ENCODE measurements at regions not wholly inside any gene's neighbourhood (a gene's known extent, or its start where the extent isn't known, plus 50 kb on each side); places are given as distances from the start of the nearest gene placed in this dataset.

- DNase-seq, result no peak
- CTCF ChIA-PET, result no interaction called here
- H3K4me2 ChIP-seq (replicated peaks; ENCODE audit: low read depth, low read length, poor library complexity, severe bottlenecking), result no peak overlapping the region
- 79% methylated on average over 2 of the region's 2 CpGs for WGBS (ENCODE audit: insufficient coverage)
- TF ChIP-seq CTCF (IDR thresholded peaks at IDR 0.05) (no peak), EZH2 (IDR thresholded peaks at IDR 0.05; ENCODE audit: borderline replicate concordance, insufficient read depth, low read depth, low read length, poor library complexity, severe bottlenecking) (no peak)
- ATAC-seq (ENCODE audit: low read depth), result no peak
- no peaks in the 10 kb centered on the region for H3K79me2 ChIP-seq (ENCODE audit: control insufficient read depth, insufficient read depth, low read length)
- H3K27me3 ChIP-seq (replicated peaks in 1 of 4; ENCODE audit: control extremely low read depth in 1 of 4, control insufficient read depth in 3 of 4, insufficient read depth in 4 of 4, low read length in 3 of 4), result no peaks in the 10 kb centered on the region
- POLR2A ChIA-PET, result no interaction called here
- peaks cover 0 to 4% (median 0%) of the 10 kb centered on the region in 3 donors for H3K9me3 ChIP-seq (ENCODE audit: control extremely low read depth in 1 of 3, control insufficient read depth in 2 of 3, insufficient read depth in 1 of 3, low read length in 2 of 3)
- no peaks in the 10 kb centered on the region for H3K4me1 ChIP-seq (ENCODE audit: control insufficient read depth in 2 of 2, insufficient read depth in 2 of 2, low read length in 2 of 2)
- Mint-ChIP-seq H3K9me3 (ENCODE audit: insufficient read depth) (no peaks in the 10 kb centered on the region), H3K27ac (no peak overlapping the region), H3K4me1 (no peaks in the 10 kb centered on the region), H3K4me3 (no peak overlapping the region), H3K27me3 (no peaks in the 10 kb centered on the region)
- H2AFZ ChIP-seq (ENCODE audit: insufficient read depth, low read depth, low read length, poor library complexity, severe bottlenecking), result no peak overlapping the region
- H3K9ac ChIP-seq (ENCODE audit: low read length), result no peak overlapping the region
- no peak overlapping the region for H3K27ac ChIP-seq (ENCODE audit: low read length in 2 of 2)
- no peaks in the 10 kb centered on the region for H3K36me3 ChIP-seq (replicated peaks in 1 of 2; ENCODE audit: control extremely low read depth in 1 of 2, control insufficient read depth in 1 of 2, extremely low read depth in 1 of 2, insufficient read depth in 2 of 2, low read length in 1 of 2)
- intact Hi-C loops (cut with micrococcal nuclease), result no loop called here
- no peak overlapping the region for H3K4me3 ChIP-seq (ENCODE audit: control extremely low read depth in 1 of 5, extremely low read depth in 1 of 5, insufficient read depth in 1 of 5, low read depth in 2 of 5, low read length in 4 of 5)
- H4K20me1 ChIP-seq (ENCODE audit: control insufficient read depth, insufficient read depth, low read length, poor library complexity, severe bottlenecking), result no peaks in the 10 kb centered on the region
Observed at GRCh38 chr5:17076272-17076671, 140.2 kb upstream of the MYO10 start.

GRCh38 chr5:17077440-17078233 is 139.8 kb upstream of the BASP1 start:
- ATAC-seq (ENCODE audit: low read depth) (no peak), DNase-seq (no peak)
- Histone ChIP-seq H3K4me2 (replicated peaks; ENCODE audit: low read depth, low read length, poor library complexity, severe bottlenecking) (no peak overlapping the region), H3K4me1 (ENCODE audit: control insufficient read depth in 2 of 2, insufficient read depth in 2 of 2, low read length in 2 of 2) (no peaks in the 10 kb centered on the region), H3K79me2 (ENCODE audit: control insufficient read depth, insufficient read depth, low read length) (no peaks in the 10 kb centered on the region), H3K4me3 (ENCODE audit: control extremely low read depth in 1 of 5, extremely low read depth in 1 of 5, insufficient read depth in 1 of 5, low read depth in 2 of 5, low read length in 4 of 5) (no peak overlapping the region), H3K36me3 (replicated peaks in 1 of 2; ENCODE audit: control extremely low read depth in 1 of 2, control insufficient read depth in 1 of 2, extremely low read depth in 1 of 2, insufficient read depth in 2 of 2, low read length in 1 of 2) (no peaks in the 10 kb centered on the region), H2AFZ (ENCODE audit: insufficient read depth, low read depth, low read length, poor library complexity, severe bottlenecking) (no peak overlapping the region), H3K9me3 (ENCODE audit: control extremely low read depth in 1 of 3, control insufficient read depth in 2 of 3, insufficient read depth in 1 of 3, low read length in 2 of 3) (peaks cover 0 to 4% (median 0%) of the 10 kb centered on the region in 3 donors), H3K27ac (ENCODE audit: low read length in 2 of 2) (no peak overlapping the region), H3K27me3 (replicated peaks in 1 of 4; ENCODE audit: control extremely low read depth in 1 of 4, control insufficient read depth in 3 of 4, insufficient read depth in 4 of 4, low read length in 3 of 4) (no peaks in the 10 kb centered on the region), H4K20me1 (ENCODE audit: control insufficient read depth, insufficient read depth, low read length, poor library complexity, severe bottlenecking) (no peaks in the 10 kb centered on the region), H3K9ac (ENCODE audit: low read length) (no peak overlapping the region)
- H3K4me3 Mint-ChIP-seq, result no peak overlapping the region
- TF ChIP-seq EZH2 (IDR thresholded peaks at IDR 0.05; ENCODE audit: borderline replicate concordance, insufficient read depth, low read depth, low read length, poor library complexity, severe bottlenecking), result no peak
- TF ChIP-seq CTCF (IDR thresholded peaks at IDR 0.05), result no peak
- intact Hi-C loops (cut with micrococcal nuclease), result no loop called here
- H3K27ac Mint-ChIP-seq, result no peak overlapping the region
- CTCF ChIA-PET, result no interaction called here
- no peaks in the 10 kb centered on the region for H3K27me3 Mint-ChIP-seq
- no peaks in the 10 kb centered on the region for H3K4me1 Mint-ChIP-seq
- no peaks in the 10 kb centered on the region for H3K9me3 Mint-ChIP-seq (ENCODE audit: insufficient read depth)
- 100% methylated on average over 1 of the region's 11 CpGs for WGBS (ENCODE audit: insufficient coverage)
- POLR2A ChIA-PET, result no interaction called here
